NCI-H1417 (cell line): ENCODE measurements at regions not wholly inside any gene's neighbourhood (a gene's known extent, or its start where the extent isn't known, plus 50 kb on each side); places are given as distances from the start of the nearest gene placed in this dataset.
A peak's percentile ranks its signal among the peaks of the same experiment; 100 is the strongest.

ENCODE experiments used
- DNase-seq, 3 experiments: peaks; one replicate each; lab custom pipeline; 2025; lab: John Stamatoyannopoulos, UW

DNA sequence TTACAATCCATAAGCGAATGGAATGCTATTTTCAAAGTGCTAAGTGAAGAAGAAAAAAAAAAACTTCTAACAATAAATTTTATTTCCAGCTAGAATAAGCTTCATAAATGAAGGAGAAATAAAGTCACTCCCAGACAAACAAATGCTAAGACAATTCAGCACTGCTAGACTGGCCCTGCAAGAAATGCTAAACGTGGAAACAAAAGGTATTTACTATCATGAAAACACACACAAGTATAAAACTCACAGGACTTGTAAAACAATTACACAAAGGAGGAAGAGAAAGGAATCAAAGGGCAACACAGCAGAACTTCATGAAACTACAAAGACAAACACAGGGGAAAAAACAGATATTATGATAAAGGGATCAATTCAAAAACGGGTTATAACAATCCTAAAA lies 85.8 kb upstream of the NELL2 start:
- DNase-seq: no peak

DNA sequence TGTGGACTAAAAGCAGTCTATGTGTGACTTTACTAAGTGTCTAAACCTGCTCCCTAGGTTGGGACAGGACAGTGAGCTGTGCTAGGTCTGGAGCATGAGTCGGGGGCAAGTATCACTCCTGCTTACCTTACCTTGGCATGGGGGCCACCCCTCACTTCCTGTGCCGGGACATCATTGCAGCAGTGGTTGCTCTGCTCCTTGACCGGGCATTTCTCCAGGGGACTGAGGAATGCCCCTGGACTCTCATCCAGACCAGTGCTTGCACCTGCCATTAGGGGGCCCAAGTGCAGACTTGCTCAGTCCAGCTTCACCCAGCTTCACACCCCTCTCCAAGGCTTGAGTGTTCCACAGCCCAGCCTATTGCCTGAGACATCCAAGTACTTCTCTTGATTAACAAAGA lies 84.7 kb upstream of the NELL2 start:
- DNase-seq: no peak

DNA sequence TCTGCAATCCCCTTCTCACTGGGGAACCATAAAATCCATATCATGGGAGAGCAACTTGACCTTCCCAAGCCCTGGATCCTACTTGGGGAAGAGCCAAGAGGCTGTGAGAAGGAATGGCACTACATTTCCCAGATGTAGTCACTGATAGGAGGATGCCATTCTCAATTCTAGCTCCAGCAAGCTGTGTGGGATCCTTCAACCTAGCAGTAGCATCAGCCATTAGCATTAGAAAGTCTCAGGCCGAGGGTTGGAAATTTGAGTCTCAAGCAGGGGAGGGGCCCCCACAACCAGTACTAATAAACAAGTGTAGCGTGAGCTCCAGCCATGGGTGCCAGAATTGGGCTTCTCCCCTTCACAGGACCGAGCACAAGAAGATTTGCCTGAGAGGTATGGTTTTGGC lies 84.3 kb upstream of the NELL2 start:
- no peak for DNase-seq

DNA sequence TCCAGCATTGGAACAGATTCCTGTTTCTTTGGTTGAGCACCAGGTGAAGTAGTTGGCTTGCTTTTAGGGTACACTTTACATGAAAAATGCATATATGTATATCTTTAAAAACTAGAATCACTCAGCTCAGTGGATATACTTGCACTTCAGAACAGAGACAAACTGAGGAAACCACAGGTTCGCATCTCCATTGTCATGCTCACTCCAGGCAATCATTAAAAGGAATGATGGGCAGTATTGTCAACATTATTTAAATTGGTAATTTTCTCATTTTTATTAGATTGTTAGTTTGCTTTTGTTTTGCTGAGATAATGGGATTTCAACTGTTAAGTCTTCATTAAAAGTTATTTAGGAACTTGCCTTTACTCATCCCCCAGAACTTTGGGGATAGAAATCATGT lies 71.0 kb upstream of the NELL2 start:
- DNase-seq: no peak

DNA sequence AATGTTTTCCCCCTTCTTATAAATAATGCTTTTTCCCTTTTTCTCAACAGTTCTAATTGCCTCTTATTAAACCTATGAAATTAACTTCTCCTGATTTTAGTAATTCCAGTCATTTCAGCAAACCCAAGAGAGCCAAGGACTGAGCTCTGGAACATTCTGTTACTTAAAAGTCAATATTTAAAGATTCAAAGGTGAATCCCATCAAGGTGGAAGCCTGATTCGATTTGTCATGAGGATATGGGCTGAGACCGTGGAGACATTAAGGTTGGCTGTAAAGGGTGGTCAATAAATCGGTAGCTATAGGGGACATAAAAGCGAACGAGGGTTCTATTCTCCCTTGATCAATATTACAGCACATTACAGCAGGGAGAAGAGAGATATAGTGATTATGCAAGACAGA lies 66.6 kb upstream of the NELL2 start:
- DNase-seq: no peak

DNA sequence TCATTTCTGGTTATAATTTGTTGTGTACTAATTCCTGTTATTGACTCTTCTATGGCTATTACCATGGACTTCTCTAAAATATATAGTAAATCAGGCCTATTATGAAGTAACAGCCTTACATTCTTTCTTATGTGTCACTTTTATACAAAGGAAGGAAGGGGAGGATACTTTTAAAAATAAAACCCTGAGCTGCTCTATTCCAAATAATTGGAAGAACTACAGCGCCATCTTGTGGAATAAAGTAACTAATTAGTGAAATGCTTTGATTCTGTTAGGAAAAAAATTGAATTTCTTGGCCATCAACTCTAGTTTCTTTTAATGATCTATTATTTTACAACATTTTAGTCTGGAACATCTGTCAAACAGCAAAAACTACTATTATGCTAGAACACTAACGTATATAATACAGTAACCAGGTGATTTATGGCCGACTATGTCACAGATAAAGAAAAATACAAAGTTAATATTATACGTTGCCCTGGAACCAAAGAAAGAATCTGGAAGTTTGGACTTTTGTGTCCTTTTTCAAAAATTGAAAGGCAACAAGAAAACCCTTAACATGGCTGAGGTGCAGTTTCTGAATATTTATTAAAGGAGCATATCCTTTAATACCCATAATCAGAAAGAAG lies 55.0 kb upstream of the NELL2 start:
- DNase-seq: peak; percentile 20 to 97 (median 85)

DNA sequence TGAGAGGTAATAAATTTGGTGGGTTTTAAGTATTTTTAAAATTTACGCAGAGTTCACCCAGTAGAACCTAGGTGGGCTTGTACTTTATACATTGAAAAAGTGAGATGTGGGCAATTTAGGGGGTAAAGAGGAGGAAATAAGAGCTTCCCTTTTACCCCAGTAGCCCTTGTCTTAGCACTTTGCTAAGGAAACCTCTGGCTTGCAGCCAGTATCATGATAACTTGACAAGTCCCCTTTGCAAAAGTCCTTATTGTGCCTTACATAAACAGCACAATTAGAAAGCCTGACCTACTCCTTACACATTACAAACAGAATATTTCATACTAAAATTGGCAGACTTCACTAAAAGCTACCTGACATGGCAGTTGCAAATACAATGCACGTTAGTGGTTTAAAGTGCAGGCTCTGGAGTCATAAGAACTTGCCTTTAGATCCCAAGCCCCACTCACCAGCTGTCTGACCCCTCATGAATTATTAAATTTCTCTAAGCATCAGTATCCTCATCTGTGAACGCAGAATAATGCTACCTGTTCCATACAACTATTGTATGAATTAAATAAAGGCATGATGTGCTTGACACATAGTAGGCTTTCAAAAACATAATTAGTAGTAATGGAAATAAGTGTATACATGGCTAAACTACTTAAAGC lies 53.2 kb upstream of the NELL2 start:
- peak in 1 of 3 experiments; percentile 12 for DNase-seq
